ENCODE measurements at regions not wholly inside any gene's neighbourhood (a gene's known extent, or its start where the extent isn't known, plus 50 kb on each side); places are given as distances from the start of the nearest gene placed in this dataset.

DNA sequence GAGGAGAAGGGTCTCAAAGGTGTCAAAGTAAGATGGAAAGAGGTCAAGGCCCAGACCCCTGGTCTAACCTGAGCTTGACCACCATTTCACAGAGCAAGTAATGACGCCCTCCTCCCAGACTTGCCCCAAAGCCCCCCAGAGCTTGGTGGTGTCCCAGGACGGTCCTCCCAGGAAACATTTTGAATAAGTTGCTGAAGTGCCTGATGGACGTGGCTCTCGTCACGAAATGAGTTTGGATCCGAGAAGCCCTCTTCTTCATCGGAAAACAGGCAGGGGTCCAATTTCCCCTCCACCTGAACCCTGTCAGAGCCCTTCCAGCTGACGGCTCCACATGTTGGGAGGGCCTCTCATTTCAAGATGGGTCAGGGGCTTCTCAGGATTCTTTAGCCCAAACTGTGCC is 54.5 kb upstream of the TPM4 start:
- Histone ChIP-seq H3K27me3 (ENCODE audit: control insufficient read depth, insufficient read depth, low read length) (no peaks in the 10 kb centered on the region), H3K36me3 (ENCODE audit: control insufficient read depth, insufficient read depth, low read length) (no peaks in the 10 kb centered on the region), H3K4me3 (ENCODE audit: low read depth, low read length) (no peak overlapping the region)
- no peak for DNase-seq (ENCODE audit: low read depth)
- no peak for TF ChIP-seq CTCF (IDR thresholded peaks at IDR 0.05; ENCODE audit: insufficient read depth, low read length, poor library complexity, severe bottlenecking)

- no peak overlapping the region for H3K4me3 ChIP-seq (ENCODE audit: low read depth, low read length)
- no peaks in the 10 kb centered on the region for H3K36me3 ChIP-seq (ENCODE audit: control insufficient read depth, insufficient read depth, low read length)
- no peak for TF ChIP-seq CTCF (IDR thresholded peaks at IDR 0.05; ENCODE audit: insufficient read depth, low read length, poor library complexity, severe bottlenecking)
- no peak for DNase-seq (ENCODE audit: low read depth)
- H3K27me3 ChIP-seq (ENCODE audit: control insufficient read depth, insufficient read depth, low read length) = no peaks in the 10 kb centered on the region
Measured at GRCh38 chr19:16022251-16022650, 54.0 kb upstream of the TPM4 start.

DNA sequence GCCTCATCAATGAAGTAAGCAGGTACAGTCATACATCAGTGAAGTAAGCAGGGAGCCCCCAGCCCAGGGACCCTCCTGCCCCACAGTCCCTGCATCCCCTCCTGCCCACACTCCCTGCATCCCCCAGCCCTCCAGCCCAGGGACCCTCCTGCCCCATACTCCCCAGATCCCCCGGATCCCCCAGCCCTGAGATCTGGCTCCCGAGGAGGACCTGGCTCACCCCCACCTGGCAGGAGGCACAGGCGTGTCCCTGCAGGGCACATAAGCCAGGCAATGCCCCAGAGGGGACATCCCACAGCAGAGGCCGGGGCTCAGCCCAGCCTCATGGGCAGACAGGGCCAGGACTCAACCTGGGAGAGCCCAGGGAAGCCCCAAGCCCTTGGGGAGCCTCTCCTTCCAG is 53.6 kb upstream of the TPM4 start:
- no peak for DNase-seq (ENCODE audit: low read depth)
- Histone ChIP-seq H3K4me3 (ENCODE audit: low read depth, low read length) (no peak overlapping the region), H3K36me3 (ENCODE audit: control insufficient read depth, insufficient read depth, low read length) (no peaks in the 10 kb centered on the region), H3K27me3 (ENCODE audit: control insufficient read depth, insufficient read depth, low read length) (no peaks in the 10 kb centered on the region)
- no peak for TF ChIP-seq CTCF (IDR thresholded peaks at IDR 0.05; ENCODE audit: insufficient read depth, low read length, poor library complexity, severe bottlenecking)

GRCh38 chr19:16023146-16023915 is 53.0 kb upstream of the TPM4 start:
- no peak for DNase-seq (ENCODE audit: low read depth)
- Histone ChIP-seq H3K36me3 (ENCODE audit: control insufficient read depth, insufficient read depth, low read length) (no peaks in the 10 kb centered on the region), H3K4me3 (ENCODE audit: low read depth, low read length) (no peak overlapping the region), H3K27me3 (ENCODE audit: control insufficient read depth, insufficient read depth, low read length) (no peaks in the 10 kb centered on the region)
- TF ChIP-seq CTCF (IDR thresholded peaks at IDR 0.05; ENCODE audit: insufficient read depth, low read length, poor library complexity, severe bottlenecking) = no peak

DNA sequence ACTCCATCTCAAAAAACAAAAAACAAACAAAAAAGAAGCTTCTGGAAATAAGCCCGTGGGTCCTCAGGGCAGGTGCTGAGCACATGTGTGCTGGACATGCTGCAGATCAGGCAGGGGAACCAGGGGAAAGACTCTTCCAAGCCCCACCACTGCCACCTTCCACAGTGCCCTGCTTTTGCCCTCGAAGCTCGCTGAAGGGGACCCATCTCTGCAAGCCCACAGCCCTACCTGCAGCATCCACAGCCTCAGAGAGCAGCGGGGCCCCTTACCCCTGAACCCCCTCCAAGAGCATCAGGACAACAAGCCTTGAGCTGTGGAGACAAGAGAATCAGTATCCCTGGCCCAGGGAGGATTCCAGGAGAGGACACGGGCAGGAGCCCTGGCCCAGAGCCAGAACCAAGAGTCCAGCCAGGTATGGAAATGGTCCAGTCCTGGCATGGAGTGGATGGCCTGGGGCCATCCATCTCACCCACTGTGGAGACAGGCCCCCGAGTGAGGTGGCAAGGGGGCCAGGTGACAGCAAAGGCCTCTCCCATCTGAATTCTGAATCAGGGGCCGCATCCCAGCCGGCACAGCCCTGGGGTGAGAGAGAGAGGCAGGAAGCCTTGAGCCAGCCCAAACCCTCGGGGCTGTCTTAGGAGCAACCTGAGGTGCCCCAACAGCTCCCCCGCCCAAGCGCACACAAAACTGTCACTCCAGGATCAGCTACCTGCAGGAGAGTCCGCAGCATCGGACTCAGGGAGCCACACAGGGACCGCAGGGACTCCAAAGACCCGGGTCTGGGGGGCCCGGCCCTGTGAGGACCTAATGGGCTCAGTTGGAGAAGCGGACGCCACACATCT is 51.8 kb upstream of the TPM4 start:
- no peak for TF ChIP-seq CTCF (IDR thresholded peaks at IDR 0.05; ENCODE audit: insufficient read depth, low read length, poor library complexity, severe bottlenecking)
- DNase-seq (ENCODE audit: low read depth) = no peak
- H3K4me3 ChIP-seq (ENCODE audit: low read depth, low read length) = no peak overlapping the region
- H3K36me3 ChIP-seq (ENCODE audit: control insufficient read depth, insufficient read depth, low read length) = no peaks in the 10 kb centered on the region
- no peaks in the 10 kb centered on the region for H3K27me3 ChIP-seq (ENCODE audit: control insufficient read depth, insufficient read depth, low read length)

Data from kidney epithelial cell (primary cell).